HG03095 (cell line): ENCODE measurements at regions not wholly inside any gene's neighbourhood (a gene's known extent, or its start where the extent isn't known, plus 50 kb on each side); places are given as distances from the start of the nearest gene placed in this dataset.
"Not testable (repeated sequence)": the region's sequence is repeated elsewhere in the genome, so short reads cannot be mapped to it uniquely, and the experiment has no call there.

Experiments
- ATAC-seq: cut with Tn5 transposase; IDR thresholded peaks from one replicate; pipeline ENCODE4 v1.9.1; 2021; ENCODE audit warnings: moderate library complexity; ENCODE audit not compliant: unreplicated experiment

DNA sequence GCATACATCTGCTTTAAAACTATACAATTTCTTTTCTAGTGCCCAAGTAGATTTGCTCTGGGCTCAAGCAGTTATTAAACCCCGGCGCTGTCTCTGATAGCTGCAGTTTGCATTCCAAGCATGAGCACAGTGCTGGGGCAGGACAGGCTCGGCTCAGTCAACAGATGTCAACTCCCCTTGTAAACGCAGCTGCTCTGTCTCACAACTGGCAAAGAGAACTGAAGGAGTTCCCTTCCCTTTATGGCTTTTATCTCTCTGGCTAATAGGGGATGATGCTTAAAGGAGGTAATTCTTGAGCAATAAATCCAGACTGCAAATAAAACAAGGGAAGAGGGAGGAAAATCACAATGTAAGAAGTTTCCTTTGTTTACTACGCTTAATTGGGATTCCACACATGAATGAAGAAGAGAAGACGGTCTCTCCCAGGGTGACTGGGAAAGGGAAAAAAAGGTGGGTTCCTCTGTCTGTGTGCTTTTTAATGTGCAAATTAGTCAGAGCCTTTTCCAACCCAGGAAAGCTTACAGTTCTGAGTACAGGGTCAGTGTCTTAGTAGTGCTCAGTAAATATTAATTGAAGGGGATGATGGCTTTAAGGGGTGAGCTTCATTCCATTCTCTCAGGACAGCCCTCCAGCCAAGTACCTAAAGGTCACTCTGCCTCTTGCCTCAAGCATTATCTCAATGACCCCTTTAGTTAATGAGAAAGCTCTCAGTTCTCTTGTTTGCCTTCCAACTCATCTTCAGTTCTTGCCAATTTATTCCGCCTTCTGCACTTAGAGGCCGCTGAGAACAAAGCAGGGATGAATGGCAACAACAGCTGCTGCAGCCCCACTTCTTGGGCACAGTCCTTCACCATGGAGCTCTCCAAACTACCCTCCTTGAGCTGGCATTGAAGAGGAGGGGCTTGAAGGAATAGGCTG lies 155.7 kb upstream of the JADE1 start:
- ATAC-seq, result no peak

DNA sequence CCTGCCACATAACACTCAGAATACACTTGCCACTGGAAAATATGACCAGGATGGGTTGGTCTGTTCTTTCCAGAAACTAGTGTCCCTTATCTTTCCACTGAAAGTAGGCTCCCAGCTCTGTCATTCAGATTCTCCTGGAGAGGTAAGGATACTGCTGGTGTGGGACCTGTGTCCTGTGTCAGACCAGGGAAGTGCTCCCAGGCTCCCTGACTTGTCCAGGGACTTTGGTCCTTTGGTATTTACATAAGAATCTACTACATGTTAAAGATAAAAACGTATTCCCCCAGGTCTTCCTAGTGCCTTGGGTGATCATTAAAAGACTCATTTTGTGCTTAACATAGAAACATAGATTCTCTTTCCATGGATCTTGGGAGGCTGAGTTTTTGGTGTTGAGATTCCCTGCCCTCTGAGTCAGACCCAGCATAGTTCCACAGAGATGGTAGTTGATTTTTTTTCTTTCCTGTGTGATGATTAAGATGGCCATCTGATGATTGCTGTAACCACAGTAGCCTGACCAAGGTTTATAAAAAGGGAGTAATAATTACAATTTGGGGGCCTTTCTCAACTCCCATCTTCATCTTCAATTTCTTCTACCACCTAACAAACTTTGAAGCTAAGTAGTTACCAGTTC lies 159.8 kb upstream of the JADE1 start:
- no peak for ATAC-seq

DNA sequence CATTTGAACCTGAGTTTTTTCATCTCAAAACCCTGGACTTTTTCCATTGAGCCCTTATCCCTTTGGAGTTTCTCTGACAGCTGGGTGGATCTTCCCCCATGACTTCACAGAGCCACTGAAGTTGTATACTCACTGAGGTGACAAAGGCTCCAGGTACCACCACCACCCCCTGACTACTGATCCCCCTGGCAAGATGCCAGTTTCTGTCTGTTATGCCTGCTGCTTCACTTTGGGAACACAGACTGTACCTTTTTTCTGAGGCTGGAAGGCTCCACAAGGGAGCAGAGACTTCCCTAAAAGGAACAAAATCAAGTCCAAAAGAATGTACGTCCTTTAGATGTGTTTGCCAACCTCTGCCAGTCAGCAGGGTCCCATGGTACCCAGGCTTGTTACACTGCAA lies 160.3 kb upstream of the JADE1 start:
- ATAC-seq, result no peak

DNA sequence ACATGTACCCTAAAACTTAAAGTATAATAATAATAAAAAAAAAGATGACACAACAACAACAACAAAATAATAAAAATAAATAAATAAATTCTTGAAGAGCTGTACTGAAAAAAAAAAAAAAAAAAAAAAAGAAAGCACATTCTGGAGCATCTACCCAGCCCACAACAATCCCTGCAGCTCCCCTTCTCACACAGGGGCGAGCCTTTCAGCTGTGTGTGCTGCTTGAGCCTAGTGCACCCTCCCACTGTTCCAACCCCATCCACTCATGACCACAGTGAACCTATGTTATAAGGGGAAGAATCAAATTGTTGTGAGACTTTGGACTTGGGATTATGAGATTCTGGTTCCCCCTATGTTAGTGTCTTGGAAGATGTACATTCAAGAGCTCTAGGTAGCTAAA lies 161.5 kb upstream of the JADE1 start:
- ATAC-seq, result no peak

DNA sequence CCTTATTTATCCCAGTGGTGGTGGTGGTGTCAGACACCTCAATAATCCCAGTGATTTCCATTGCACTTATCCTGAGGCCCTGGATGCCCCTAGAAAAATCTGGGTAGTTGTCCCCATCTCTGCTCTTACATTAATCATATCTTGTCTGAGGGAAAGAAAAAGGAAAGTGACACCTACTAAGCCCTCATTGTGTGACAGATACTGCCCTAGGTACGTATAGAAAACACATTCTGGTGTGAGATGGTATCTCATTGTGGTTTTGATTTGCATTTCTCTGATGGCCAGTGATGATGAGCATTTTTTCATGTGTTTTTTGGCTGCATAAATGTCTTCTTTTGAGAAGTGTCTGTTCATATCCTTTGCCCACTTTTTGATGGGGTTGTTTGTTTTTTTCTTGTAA lies 162.6 kb upstream of the JADE1 start:
- not testable (repeated sequence) for ATAC-seq

DNA sequence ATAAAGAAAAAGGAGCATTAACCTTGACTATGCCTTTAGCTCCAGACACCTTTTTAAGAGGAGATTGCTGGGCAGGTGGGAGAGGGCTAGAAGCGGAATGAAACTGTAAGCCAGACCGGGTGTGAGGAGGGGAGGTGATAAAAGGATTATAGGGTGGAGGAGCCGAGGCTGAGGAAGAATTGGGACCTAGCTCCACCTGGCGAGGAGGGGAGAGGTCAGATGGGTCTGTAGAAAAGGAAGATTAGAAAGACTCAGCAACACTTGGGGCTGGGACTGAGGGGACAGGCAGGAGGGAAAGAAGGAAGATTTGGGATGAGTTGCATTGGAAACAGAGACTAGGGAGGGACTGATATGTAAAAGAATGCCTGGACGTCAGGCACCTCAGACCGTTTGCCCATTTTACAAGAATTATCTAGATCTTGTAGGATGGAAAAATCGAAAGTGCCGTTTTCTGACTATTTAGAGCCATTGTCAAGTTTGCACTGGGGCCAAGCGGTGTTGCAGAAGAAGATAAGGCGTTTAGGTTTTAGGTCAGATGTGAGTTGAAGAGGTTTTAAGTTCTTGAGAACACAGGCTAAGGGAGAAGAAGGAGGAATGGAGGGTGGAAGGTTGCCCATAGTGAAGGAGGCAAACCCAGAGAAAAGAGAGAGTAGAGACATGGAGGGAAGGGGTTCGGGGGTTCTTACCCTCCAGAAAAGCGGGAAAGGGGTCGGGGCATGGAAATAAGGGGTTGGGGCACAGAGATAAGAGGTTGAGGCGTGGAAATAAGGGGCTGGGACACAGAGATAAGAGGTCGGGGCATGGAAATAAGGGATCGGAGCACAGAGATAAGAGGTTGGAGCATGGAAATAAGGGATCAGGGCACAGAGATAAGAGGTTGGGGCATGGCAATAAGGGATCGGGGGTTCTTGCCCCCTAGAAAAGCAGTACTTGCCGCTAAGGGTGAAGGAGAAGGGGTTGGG lies 164.5 kb upstream of the JADE1 start:
- ATAC-seq, result not testable (repeated sequence)

DNA sequence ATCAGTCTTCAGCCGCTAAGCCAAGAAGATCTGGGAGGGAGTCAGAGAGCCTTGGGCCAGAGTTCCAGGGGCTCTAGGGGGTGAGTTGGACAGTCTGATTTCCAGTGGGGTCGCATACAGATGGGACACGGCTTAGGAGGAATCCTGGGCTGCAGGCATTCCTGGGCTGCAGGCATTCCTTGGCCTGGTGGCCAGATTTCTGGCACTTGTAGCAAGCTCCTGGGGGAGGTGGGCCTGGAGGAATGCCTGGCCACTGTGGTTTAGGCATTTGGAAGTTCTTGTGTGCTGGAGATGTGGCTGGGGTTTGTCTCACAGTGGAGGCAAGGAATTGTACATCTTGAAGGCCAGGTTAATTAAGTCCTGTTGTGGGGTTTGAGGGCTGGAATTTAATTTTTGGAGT lies 165.4 kb upstream of the JADE1 start:
- not testable (repeated sequence) for ATAC-seq

DNA sequence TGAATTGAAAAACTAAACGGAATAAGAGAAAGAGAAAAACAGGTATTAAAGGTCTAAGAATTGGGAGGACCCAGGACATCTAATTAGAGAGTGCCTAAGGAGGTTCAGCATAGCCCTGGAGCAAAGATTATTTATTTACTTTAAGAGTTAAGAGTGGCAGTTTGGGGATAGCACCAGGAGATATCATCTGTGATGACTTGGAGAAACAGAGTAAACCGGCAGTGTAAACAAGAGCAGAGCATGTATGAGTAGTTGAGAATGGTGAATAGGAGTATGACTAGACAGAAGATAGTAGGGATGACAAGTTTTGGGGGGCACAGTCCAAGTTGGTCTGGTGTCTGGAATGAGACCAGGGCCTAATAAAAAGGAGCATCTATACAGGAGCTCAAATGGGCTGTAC lies 167.9 kb upstream of the JADE1 start:
- ATAC-seq, result not testable (repeated sequence)

DNA sequence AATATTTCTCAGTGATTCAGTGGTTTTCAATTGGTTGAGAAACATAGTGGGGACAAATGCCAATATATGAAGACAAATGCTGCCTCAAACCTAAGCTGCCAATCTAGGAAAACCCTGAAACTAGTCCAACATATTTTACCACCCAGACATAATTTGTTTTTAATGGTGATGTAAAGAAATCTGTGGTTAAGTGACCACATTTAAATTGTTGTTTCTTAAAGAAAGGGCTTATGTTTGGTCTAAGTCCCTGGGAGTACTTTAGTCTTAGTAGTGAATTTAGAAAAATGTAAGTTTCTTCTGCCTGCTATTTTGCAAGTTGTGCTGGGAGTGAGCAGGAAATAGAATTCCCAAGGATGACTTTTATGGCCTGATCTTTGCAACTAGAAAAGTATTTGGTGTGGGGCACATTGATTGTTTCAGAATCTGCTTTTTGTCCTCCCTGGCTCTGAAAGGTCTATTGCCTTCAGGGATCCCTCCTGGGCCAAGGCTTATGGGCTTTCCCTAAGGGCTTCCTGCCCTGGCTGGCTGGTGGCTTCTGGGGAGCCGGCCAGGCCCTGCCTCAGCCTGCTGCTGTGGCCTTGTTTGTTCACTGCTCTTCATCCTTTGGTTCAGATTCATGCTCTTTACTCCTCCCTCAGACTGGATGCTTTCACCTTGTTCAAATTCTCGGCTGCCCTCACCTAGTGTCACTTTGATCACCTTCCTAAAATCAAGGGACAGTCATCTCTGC lies 169.8 kb upstream of the JADE1 start:
- ATAC-seq, result no peak

DNA sequence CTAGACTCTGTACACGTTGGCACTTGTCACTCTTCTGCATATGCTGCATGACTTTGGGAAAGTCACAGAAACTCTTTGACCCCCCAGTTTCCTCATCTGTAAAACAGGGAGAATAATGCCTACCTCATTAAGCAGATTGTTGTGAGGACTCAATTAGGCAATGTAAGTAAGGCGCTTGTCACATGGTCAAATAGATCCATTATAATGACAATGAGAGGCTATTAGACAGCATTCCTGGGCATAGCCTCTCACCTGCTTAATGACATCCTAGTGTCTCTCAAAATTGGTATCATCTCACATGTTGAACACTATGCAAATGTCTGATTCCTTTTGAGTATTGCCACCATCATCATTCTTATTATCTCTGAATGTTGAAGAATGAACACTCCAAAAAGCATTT lies 172.6 kb upstream of the JADE1 start:
- ATAC-seq, result no peak

DNA sequence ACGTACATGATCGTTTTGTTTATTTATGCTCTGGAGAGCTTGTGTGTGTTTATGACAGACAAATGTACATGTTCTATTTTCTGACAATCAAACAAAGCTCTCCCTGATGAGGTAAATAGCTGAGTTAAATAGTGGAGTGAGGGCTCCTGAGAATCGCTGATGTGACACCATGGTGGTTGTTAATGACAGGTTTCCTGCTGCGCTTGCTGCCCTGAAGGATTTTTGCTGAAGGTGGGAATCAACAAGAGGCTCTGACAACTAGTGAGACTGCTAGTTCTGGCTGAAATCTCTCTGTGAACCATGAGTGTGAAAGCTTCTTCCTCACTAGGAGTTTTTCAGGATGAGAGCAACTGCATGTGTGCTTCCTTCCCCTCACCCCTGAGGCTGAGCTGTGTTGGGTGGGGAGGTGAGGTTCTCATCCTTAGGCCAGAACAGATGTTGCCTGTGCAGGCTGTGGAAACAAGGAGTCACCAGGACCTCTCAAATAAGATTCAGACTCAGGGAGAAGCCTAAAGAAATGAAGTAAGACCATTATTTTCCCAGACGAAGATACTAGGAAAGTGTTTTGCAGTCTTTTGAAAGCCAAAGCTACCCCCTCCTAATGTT lies 173.4 kb upstream of the JADE1 start:
- no peak for ATAC-seq

DNA sequence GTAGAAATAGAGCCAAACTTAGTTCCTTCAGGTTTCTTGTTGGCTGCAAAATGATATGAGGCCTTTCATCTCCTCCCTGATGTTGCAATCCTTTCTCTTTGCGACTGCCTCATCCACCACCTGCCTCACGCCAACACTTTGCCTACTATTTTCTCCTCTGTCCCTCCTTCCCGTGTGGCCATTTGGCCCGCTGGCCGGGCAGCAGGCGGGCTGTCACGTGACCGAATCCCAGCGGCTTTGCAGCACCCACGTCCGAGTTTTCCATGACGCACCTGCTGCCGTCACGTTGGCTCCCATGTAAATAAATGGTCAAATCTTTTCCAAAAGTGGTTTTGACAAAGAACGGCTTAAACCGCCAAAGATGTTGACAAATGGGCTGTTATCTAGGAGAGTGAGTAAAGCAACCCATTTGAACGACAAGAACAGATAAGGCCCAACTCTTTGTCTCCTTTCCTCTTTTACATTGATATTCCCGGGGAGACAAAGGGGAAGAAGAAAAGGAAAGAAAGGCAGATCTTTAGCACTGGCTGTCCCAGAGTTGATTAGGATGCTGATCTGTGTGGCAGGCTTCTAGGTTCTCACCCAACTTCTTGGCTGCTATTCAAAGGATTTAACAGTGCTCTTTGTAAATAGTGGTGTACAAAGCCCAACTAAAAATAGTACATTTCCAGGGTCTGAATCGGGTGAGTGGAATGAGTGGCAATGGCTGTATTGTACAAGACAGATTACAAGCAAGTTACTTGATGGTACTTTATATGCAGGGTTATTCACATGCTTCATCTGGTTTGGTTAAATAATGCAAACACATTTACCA lies 174.2 kb upstream of the JADE1 start:
- ATAC-seq, result no peak

DNA sequence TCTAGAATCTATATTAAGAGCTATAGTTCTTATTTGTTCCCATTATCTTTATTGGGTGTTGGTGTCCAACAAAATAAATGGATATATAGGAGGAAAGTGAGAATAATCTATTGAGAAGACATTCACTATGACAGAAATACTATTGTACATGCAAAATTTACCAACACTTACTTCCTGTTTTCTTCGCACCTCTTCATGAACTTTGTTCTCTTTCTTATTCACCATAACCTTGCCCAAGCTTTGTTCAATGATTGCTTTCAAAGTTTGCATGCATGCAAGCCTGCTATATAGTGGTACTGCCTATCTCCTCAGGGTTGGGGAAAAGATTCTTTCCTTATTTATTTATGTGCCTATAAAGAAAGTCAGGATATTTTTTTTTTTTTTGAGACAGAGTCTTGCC lies 176.4 kb upstream of the JADE1 start:
- ATAC-seq, result no peak

DNA sequence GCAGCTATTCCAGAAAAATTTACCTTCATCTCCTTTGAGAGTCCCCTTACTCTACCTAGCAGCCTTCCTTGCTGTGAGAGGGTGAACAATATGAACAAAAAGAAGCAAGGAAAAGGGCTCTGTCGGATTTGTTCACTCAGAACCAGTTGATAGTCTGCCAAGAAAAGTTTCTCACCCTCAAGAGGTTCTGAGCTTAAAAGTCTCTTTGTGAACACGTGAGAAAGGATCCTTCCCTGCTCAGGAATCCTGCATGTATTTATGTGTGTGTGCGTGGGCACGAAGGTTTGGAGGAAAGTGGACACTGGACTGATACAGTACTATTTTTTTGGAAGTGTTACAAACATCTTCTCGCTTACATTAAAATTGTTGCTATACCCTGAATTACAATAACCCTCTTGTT lies 178.6 kb upstream of the JADE1 start:
- ATAC-seq, result no peak

DNA sequence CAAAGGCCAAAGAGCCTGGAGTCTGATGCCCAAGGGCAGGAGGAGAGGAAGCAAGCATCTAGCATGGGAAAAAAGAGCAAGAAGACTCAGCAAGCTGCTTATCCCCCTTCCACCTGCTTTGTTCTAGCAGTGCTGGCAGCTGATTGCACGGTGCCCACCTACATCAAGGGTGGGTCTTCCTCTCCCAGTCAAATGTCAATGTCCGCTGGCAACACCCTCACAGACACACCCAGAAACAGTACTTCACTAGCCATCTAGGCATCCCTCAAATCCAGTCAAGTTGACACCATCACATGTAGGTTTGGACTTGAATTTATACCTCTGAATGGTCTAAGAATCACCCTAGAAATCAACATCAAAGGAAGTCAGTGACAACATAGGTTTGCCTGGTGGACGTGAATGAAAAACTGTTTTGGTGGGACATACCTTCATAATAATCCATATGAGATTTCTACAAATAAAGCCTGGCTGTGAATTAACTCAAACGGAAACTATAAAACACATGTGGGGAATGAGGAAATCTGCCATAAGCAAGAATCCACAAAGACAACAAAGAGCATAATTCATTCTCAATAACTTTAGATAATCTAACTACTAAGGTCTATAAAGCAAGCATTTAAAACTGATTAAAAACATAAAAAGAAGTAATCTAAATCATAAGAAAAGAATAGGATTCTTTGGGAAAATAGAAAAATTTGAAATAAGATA lies 185.8 kb upstream of the JADE1 start:
- ATAC-seq, result no peak

DNA sequence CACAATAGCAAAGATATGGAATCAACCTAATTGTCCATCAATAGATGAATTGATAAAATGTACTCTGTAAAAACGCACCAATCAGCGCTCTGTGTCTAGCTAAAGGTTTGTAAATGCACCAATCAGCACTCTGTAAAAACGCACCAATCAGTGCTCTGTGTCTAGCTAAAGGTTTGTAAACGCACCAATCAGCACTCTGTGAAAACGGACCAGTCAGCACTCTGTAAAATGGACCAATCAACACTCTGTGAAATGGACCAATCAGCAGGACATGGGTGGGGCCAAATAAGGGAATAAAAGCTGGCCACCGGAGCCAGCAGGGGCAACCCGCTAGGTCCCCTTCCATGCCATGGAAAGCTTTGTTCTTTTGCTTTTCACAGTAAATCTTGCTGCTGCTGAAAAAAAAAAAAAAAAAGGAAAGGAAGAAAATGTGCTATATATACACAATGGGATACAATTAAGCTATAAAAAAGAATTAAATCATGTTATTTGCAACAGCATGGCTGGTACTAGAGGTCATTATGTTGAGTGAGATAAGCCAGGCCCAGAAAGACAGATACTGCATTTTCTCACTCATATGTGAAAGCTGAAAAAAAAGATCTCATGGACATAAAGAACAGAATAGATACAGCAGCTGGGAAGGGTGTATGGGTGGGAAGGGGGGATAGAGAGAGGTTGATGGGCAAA lies 189.1 kb upstream of the JADE1 start:
- not testable (repeated sequence) for ATAC-seq

DNA sequence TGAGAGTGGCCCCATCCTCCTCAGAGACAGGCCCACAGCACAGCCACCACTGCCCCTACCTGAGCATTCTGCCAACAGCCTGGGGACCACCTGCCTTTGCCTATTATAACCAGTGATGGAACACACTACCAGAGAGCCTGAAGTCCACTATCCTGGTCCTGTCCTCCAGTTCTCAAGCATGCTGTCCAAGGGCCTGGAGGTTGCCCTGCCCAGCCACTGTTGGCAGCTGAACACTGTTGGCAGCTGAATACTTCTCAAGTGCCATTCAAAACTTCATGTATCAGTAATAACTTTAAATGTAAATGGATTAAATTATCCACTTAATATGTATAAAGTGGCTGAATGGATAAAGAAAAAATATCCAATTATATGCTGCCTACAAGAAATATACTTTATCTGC lies 194.3 kb upstream of the JADE1 start:
- ATAC-seq, result no peak

DNA sequence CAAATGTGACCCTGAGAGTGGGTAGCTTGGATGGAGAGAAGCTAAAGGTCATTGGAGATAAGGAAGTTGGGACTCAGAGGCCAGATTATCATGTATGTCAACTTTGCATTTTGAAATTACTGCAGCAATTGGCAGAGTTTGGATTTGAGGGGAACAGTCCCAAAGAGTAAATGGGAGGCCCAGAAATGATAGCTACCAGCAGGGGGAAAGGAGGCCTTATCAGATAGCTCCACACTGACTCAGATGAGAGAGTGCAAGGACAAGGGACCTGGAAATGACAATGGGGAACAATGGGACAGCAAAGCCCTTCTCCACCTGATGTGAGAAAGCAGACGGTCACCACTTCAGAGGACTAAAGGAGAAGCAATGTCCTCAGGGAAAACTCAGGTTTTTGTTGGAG lies 201.5 kb upstream of the JADE1 start:
- no peak for ATAC-seq
